HG03103 (cell line): ENCODE measurements at regions not wholly inside any gene's neighbourhood (a gene's known extent, or its start where the extent isn't known, plus 50 kb on each side); places are given as distances from the start of the nearest gene placed in this dataset.

Source experiments
- ATAC-seq: cut with Tn5 transposase; IDR thresholded peaks from one replicate; pipeline ENCODE4 v1.9.1; 2021; ENCODE audit warnings: low read depth; ENCODE audit not compliant: unreplicated experiment

GRCh38 chr4:124183926-124184325, 528.6 kb downstream of the ANKRD50 start:
- ATAC-seq: no peak

GRCh38 chr4:124184792-124185191, 527.7 kb downstream of the ANKRD50 start:
- no peak for ATAC-seq

GRCh38 chr4:124188595-124188994, 523.9 kb downstream of the ANKRD50 start:
- ATAC-seq: no peak

GRCh38 chr4:124189545-124189944, 523.0 kb downstream of the ANKRD50 start:
- no peak for ATAC-seq

- ATAC-seq: no peak
Measured at GRCh38 chr4:124191329-124191728, 521.2 kb downstream of the ANKRD50 start.

GRCh38 chr4:124192544-124192943, 520.0 kb downstream of the ANKRD50 start:
- no peak for ATAC-seq

- ATAC-seq: no peak
Measured at GRCh38 chr4:124199185-124199584, 513.3 kb downstream of the ANKRD50 start.

- no peak for ATAC-seq
Measured at GRCh38 chr4:124199755-124200154, 512.8 kb downstream of the ANKRD50 start.

GRCh38 chr4:124201636-124202035, 510.9 kb downstream of the ANKRD50 start:
- ATAC-seq: no peak

GRCh38 chr4:124202099-124202498, 510.4 kb downstream of the ANKRD50 start:
- no peak for ATAC-seq

- no peak for ATAC-seq
Measured at GRCh38 chr4:124203613-124204238, 508.8 kb downstream of the ANKRD50 start.

- ATAC-seq: no peak
Measured at GRCh38 chr4:124206779-124207605, 505.5 kb downstream of the ANKRD50 start.

GRCh38 chr4:124209211-124209610, 503.3 kb downstream of the ANKRD50 start:
- ATAC-seq: no peak

GRCh38 chr4:124209626-124210025, 502.9 kb downstream of the ANKRD50 start:
- ATAC-seq: no peak

GRCh38 chr4:124210746-124211145, 501.8 kb downstream of the ANKRD50 start:
- ATAC-seq: no peak

GRCh38 chr4:124212815-124213630, 499.5 kb downstream of the ANKRD50 start:
- no peak for ATAC-seq

GRCh38 chr4:124219389-124219788, 493.1 kb downstream of the ANKRD50 start:
- ATAC-seq: no peak

GRCh38 chr4:124224256-124224655, 488.3 kb downstream of the ANKRD50 start:
- ATAC-seq: no peak

- ATAC-seq: no peak
Measured at GRCh38 chr4:124227981-124228380, 484.6 kb downstream of the ANKRD50 start.

GRCh38 chr4:124230268-124230667, 482.3 kb downstream of the ANKRD50 start:
- ATAC-seq: no peak

GRCh38 chr4:124234771-124235170, 477.8 kb downstream of the ANKRD50 start:
- no peak for ATAC-seq
